Keratinocyte (primary cell): ENCODE measurements at regions not wholly inside any gene's neighbourhood (a gene's known extent, or its start where the extent isn't known, plus 50 kb on each side); places are given as distances from the start of the nearest gene placed in this dataset.

Experiments
- DNase-seq: peaks from one replicate; pipeline ENCODE4 v3.0.0-alpha.2; 2011; ENCODE audit warnings: low read depth, missing footprints, low spot score
- FAIRE-seq: peaks from 2 replicates; lab custom pipeline; 2011; peaks lifted over from hg19 to GRCh38; lab: Jason Lieb, UNC
- H2AFZ ChIP-seq: 2 replicates; pipeline ENCODE4 v1.6.0; 2012; ENCODE audit warnings: low read length, control low read depth, inconsistent platforms; ENCODE audit not compliant: control insufficient read depth
- H3K27ac ChIP-seq: 2 replicates; pipeline ENCODE4 v1.5.1; 2011; ENCODE audit warnings: low read length; ENCODE audit not compliant: control insufficient read depth, insufficient read depth
- H3K27me3 ChIP-seq: 3 replicates; pipeline ENCODE4 v1.6.0; 2011; ENCODE audit warnings: low read length; ENCODE audit not compliant: control insufficient read depth, insufficient read depth; ENCODE audit errors: extremely low read depth
- H3K36me3 ChIP-seq, 2 experiments: 2 replicates in 1 of 2; 3 replicates in 1 of 2; pipeline ENCODE4 v1.5.1; 2011; ENCODE audit warnings: low read length in 2 of 2, mild to moderate bottlenecking in 1 of 2; ENCODE audit not compliant: control insufficient read depth in 2 of 2, insufficient read depth in 2 of 2; ENCODE audit errors: extremely low read depth in 1 of 2
- H3K4me1 ChIP-seq: 3 replicates; pipeline ENCODE4 v1.5.1; 2011; ENCODE audit warnings: low read length; ENCODE audit not compliant: control insufficient read depth, insufficient read depth; ENCODE audit errors: extremely low read depth
- H3K4me2 ChIP-seq: 3 replicates; pipeline ENCODE4 v1.6.0; 2011; ENCODE audit warnings: low read depth, low read length; ENCODE audit not compliant: control insufficient read depth, insufficient read depth; ENCODE audit errors: extremely low read depth
- H3K4me3 ChIP-seq, 3 experiments: fragments of 200-600 bp in 1 of 3; sonication (generic) in 1 of 3; 2 replicates in 2 of 3; 3 replicates in 1 of 3; pipeline ENCODE4 v1.5.1; 2011 to 2016; ENCODE audit warnings: low read length in 3 of 3, mild to moderate bottlenecking in 3 of 3, control low read depth in 2 of 3, inconsistent platforms in 1 of 3, low read depth in 1 of 3, mixed read lengths in 1 of 3, mixed run types in 1 of 3, moderate library complexity in 1 of 3; ENCODE audit not compliant: control insufficient read depth in 2 of 3, insufficient read depth in 2 of 3; ENCODE audit errors: extremely low read depth in 1 of 3
- H3K79me2 ChIP-seq: 2 replicates; pipeline ENCODE4 v1.6.0; 2012; ENCODE audit warnings: low read length; ENCODE audit not compliant: control insufficient read depth, insufficient read depth
- H3K9ac ChIP-seq: 3 replicates; pipeline ENCODE4 v1.6.0; 2011; ENCODE audit warnings: low read length; ENCODE audit not compliant: control insufficient read depth, insufficient read depth; ENCODE audit errors: extremely low read depth
- H3K9me1 ChIP-seq: 3 replicates; pipeline ENCODE4 v1.6.0; 2011; ENCODE audit warnings: low read length; ENCODE audit not compliant: control insufficient read depth, insufficient read depth; ENCODE audit errors: extremely low read depth
- H3K9me3 ChIP-seq: 2 replicates; pipeline ENCODE4 v1.5.1; 2012; ENCODE audit warnings: low read depth, low read length; ENCODE audit not compliant: control insufficient read depth
- H4K20me1 ChIP-seq: 3 replicates; pipeline ENCODE4 v1.6.0; 2011; ENCODE audit warnings: low read length; ENCODE audit not compliant: control insufficient read depth, insufficient read depth; ENCODE audit errors: extremely low read depth
- EZH2 ChIP-seq: IDR thresholded peaks from one replicate; pipeline ENCODE4 v1.6.1; 2012; ENCODE audit warnings: inconsistent platforms, mild to moderate bottlenecking, low read length, moderate library complexity
- dilution Hi-C: fragments of 300-500 bp; cut with MboI; formaldehyde crosslinking; loops from one replicate; pipeline ENCODE4 v1.7.0; 2020; ENCODE audit warnings: low sequenced_read_pairs; ENCODE audit not compliant: extremely low pct_ligation_motif_present
- TF ChIP-seq, protein P1 (sequence below), 3 experiments: IDR thresholded peaks in 1 of 3; conservative IDR thresholded peaks in 1 of 3; optimal IDR thresholded peaks in 1 of 3; 2 replicates in 2 of 3; 3 replicates in 1 of 3; pipeline versions ENCODE3 to v1.5.1; 2011; ENCODE audit warnings: low read length in 3 of 3, mild to moderate bottlenecking in 3 of 3, moderate library complexity in 2 of 3, control low read depth in 1 of 3, inconsistent platforms in 1 of 3; ENCODE audit not compliant: insufficient read depth in 2 of 3; ENCODE audit errors: extremely low read depth in 1 of 3

DNA sequence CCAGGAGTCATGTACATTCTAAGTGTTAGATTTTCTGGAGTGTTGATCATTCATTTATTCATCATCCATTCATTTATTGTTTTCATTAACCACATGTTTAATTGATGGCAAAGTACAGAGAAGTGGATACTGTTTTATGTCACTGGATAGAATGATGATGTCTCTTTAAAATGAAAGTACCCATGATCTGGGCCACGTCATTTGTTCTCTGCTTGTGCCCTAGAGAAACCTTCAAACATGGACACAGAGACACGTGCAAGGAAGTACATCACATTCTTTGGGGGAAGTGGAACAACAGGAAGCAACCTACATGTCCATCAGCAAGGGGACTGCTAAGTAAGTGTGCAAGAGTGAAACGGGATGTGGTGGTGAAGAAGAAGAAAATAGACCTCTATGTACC is 75.8 kb upstream of the TSHZ2 start:
- H3K4me2 ChIP-seq = no peak overlapping the region
- no peaks in the 10 kb centered on the region for H3K9me1 ChIP-seq
- dilution Hi-C loops = no loop called here
- no peaks in the 10 kb centered on the region for H3K27me3 ChIP-seq
- no peaks in the 10 kb centered on the region for H3K36me3 ChIP-seq
- H3K27ac ChIP-seq = no peak overlapping the region
- no peaks in the 10 kb centered on the region for H3K9me3 ChIP-seq
- H3K4me3 ChIP-seq = no peak overlapping the region
- peak overlapping the region; percentile 51 for H2AFZ ChIP-seq
- H3K9ac ChIP-seq = no peak overlapping the region
- H3K79me2 ChIP-seq = no peaks in the 10 kb centered on the region
- FAIRE-seq (peak; percentile 56), DNase-seq (no peak)
- no peak for TF ChIP-seq EZH2
- TF ChIP-seq, protein P1, sequence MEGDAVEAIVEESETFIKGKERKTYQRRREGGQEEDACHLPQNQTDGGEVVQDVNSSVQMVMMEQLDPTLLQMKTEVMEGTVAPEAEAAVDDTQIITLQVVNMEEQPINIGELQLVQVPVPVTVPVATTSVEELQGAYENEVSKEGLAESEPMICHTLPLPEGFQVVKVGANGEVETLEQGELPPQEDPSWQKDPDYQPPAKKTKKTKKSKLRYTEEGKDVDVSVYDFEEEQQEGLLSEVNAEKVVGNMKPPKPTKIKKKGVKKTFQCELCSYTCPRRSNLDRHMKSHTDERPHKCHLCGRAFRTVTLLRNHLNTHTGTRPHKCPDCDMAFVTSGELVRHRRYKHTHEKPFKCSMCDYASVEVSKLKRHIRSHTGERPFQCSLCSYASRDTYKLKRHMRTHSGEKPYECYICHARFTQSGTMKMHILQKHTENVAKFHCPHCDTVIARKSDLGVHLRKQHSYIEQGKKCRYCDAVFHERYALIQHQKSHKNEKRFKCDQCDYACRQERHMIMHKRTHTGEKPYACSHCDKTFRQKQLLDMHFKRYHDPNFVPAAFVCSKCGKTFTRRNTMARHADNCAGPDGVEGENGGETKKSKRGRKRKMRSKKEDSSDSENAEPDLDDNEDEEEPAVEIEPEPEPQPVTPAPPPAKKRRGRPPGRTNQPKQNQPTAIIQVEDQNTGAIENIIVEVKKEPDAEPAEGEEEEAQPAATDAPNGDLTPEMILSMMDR (optimal IDR thresholded peaks at IDR 0.05 in 1 of 3, IDR thresholded peaks at IDR 0.05 in 1 of 3, conservative IDR thresholded peaks at IDR 0.05 in 1 of 3; ENCODE audit: extremely low read depth in 1 of 3, insufficient read depth in 2 of 3, low read length in 3 of 3) = no peak
- H3K4me1 ChIP-seq = peaks cover 4% of the 10 kb centered on the region
- H4K20me1 ChIP-seq = no peaks in the 10 kb centered on the region

DNA sequence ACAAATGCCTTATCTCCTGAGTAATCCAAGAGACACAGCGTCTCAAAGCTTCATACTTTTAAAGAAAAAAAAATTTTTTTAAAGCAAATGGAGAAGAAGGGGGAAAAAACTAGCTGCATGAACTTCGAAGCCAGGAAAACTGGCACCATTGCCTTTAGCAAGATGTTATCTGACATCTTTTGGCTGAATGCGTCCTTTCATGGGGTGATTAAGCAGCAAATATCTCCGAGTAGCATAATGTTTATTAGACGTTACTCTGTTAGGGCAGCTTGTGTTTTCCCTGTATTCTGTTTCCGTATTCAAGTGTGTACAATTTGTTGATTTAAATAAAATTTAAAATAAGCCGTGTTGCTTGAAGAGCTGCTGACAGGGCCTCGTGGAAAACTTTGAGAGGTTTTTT is 76.5 kb upstream of the TSHZ2 start:
- Histone ChIP-seq H3K27me3 (no peaks in the 10 kb centered on the region), H2AFZ (peak overlapping the region; percentile 82), H3K4me1 (peaks cover 4% of the 10 kb centered on the region), H3K9me1 (no peaks in the 10 kb centered on the region), H3K36me3 (no peaks in the 10 kb centered on the region), H3K79me2 (no peaks in the 10 kb centered on the region), H3K4me3 (no peak overlapping the region), H3K4me2 (peak overlapping the region; percentile 27), H3K9me3 (no peaks in the 10 kb centered on the region), H3K27ac (no peak overlapping the region), H3K9ac (no peak overlapping the region), H4K20me1 (no peaks in the 10 kb centered on the region)
- FAIRE-seq (peak; percentile 56), DNase-seq (no peak)
- TF ChIP-seq EZH2 = no peak
- TF ChIP-seq, protein P1 (optimal IDR thresholded peaks at IDR 0.05 in 1 of 3, IDR thresholded peaks at IDR 0.05 in 1 of 3, conservative IDR thresholded peaks at IDR 0.05 in 1 of 3; ENCODE audit: extremely low read depth in 1 of 3, insufficient read depth in 2 of 3, low read length in 3 of 3) = no peak
- dilution Hi-C loops = no loop called here
